Ovary (tissue), 3 donors: ENCODE measurements at regions not wholly inside any gene's neighbourhood (a gene's known extent, or its start where the extent isn't known, plus 50 kb on each side); places are given as distances from the start of the nearest gene placed in this dataset.

Source experiments
- EP300 ChIP-seq: sonication (generic); formaldehyde crosslinking; IDR thresholded peaks from one replicate; pipeline ENCODE4 v1.6.1; 2017; ENCODE audit warnings: antibody characterized with exemption
- POLR2A ChIP-seq: fragments of 450-650 bp; IDR thresholded peaks from one replicate; pipeline ENCODE4 v1.6.1; 2017; ENCODE audit warnings: antibody characterized with exemption, mild to moderate bottlenecking, moderate library complexity
- TF ChIP-seq, protein P1 (sequence below), 3 donors: fragments of 450-650 bp in 2 of 3; fragments of 200-600 bp in 1 of 3; IDR thresholded peaks; one replicate each; pipeline versions ENCODE4 v1.5.1 to v1.8.0; 2016 to 2022; ENCODE audit warnings: antibody characterized with exemption in 3 of 3, mild to moderate bottlenecking in 1 of 3
- donor health status: DM: no; HTN: no; CAD: no.

DNA sequence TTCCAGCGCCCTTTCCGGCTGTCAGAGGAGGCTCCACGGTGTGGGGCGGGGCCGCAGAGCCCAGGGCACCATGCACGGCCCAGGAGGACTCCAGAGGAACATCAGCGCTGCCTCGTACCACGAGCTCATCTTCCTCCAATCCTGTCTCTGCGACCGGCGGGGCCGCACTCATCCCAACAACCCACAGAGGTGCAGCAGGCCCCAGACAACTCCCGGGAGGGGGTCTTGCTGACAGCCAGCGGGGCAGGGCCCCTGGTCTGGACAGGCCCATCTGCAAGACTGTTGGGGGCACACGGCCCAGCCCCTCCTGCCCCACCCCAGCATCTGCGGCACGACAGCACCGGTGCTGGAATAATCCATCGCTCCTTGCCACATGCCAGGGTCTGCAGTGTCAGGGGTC, 88.8 kb downstream of the OLFM1 start:
- TF ChIP-seq, protein P1, sequence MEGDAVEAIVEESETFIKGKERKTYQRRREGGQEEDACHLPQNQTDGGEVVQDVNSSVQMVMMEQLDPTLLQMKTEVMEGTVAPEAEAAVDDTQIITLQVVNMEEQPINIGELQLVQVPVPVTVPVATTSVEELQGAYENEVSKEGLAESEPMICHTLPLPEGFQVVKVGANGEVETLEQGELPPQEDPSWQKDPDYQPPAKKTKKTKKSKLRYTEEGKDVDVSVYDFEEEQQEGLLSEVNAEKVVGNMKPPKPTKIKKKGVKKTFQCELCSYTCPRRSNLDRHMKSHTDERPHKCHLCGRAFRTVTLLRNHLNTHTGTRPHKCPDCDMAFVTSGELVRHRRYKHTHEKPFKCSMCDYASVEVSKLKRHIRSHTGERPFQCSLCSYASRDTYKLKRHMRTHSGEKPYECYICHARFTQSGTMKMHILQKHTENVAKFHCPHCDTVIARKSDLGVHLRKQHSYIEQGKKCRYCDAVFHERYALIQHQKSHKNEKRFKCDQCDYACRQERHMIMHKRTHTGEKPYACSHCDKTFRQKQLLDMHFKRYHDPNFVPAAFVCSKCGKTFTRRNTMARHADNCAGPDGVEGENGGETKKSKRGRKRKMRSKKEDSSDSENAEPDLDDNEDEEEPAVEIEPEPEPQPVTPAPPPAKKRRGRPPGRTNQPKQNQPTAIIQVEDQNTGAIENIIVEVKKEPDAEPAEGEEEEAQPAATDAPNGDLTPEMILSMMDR (IDR thresholded peaks at IDR 0.05) = no peak
- TF ChIP-seq POLR2A = no peak
- TF ChIP-seq EP300 = no peak
